OCI-LY1 (cell line): ENCODE measurements at regions not wholly inside any gene's neighbourhood (a gene's known extent, or its start where the extent isn't known, plus 50 kb on each side); places are given as distances from the start of the nearest gene placed in this dataset.

ENCODE experiments used
- CTCF ChIP-seq: fragments of 200-600 bp; sonication (generic), shearing (Covaris generic); IDR thresholded peaks from 2 replicates; pipeline ENCODE4 v1.5.1; 2017; ENCODE audit warnings: mild to moderate bottlenecking, antibody characterized with exemption, low read length, moderate library complexity, mixed read lengths
- EZH2 ChIP-seq: fragments of 200-600 bp; sonication (generic), shearing (Covaris generic); IDR thresholded peaks from 2 replicates; pipeline ENCODE4 v1.8.0; 2017; ENCODE audit warnings: borderline replicate concordance, mixed run types, mild to moderate bottlenecking, antibody characterized with exemption, low read length, moderate library complexity, mixed read lengths

- TF ChIP-seq CTCF (no peak), EZH2 (no peak)
Measured at GRCh38 chr6:44047801-44048200, 79.5 kb downstream of the MRPL14 start.
